Naive B cell (primary cell): ENCODE measurements at regions not wholly inside any gene's neighbourhood (a gene's known extent, or its start where the extent isn't known, plus 50 kb on each side); places are given as distances from the start of the nearest gene placed in this dataset.
A peak's percentile ranks its signal among the peaks of the same experiment; 100 is the strongest.
"Not testable (repeated sequence)": the region's sequence is repeated elsewhere in the genome, so short reads cannot be mapped to it uniquely, and the experiment has no call there.

ENCODE experiments used
- ATAC-seq, 2 donors: fragments of 150-1000 bp; cut with Tn5 transposase; 2 replicates each; pipeline ENCODE4 v1.10.0; 2021; ENCODE audit warnings: low read depth in 2 of 2, mild to moderate bottlenecking in 2 of 2, moderate library complexity in 2 of 2
- DNase-seq: peaks from one replicate; pipeline ENCODE4 v3.0.0; 2022
- H3K27ac Mint-ChIP-seq, 6 donors: one replicate each; pipeline ENCODE4 v1.8.0; 2020 to 2022; ENCODE audit warnings: mild to moderate bottlenecking in 6 of 6, mixed read lengths in 6 of 6, moderate library complexity in 5 of 6, inconsistent platforms in 2 of 6
- H3K27me3 Mint-ChIP-seq, 3 donors: one replicate each; pipeline ENCODE4 v1.8.0; 2021 to 2022; ENCODE audit warnings: mixed read lengths in 3 of 3, mild to moderate bottlenecking in 1 of 3
- H3K36me3 Mint-ChIP-seq, 2 donors: one replicate each; pipeline ENCODE4 v1.8.0; 2020 to 2022; ENCODE audit warnings: mixed read lengths in 2 of 2, inconsistent platforms in 1 of 2, mild to moderate bottlenecking in 1 of 2
- H3K4me1 Mint-ChIP-seq, 3 donors: one replicate each; pipeline ENCODE4 v1.8.0; 2020 to 2022; ENCODE audit warnings: mixed read lengths in 3 of 3, inconsistent platforms in 1 of 3, mild to moderate bottlenecking in 1 of 3, moderate library complexity in 1 of 3
- H3K4me3 Mint-ChIP-seq, 8 donors: one replicate each; pipeline ENCODE4 v1.8.0; 2020 to 2022; ENCODE audit warnings: mild to moderate bottlenecking in 8 of 8, mixed read lengths in 8 of 8, moderate library complexity in 8 of 8, inconsistent platforms in 2 of 8
- H3K9me3 Mint-ChIP-seq, 7 donors: one replicate each; pipeline ENCODE4 v1.8.0; 2020 to 2022; ENCODE audit warnings: mixed read lengths in 7 of 7, mild to moderate bottlenecking in 5 of 7, inconsistent platforms in 2 of 7, moderate library complexity in 1 of 7

GRCh38 chr20:29456987-29457693 lies 1800.3 kb upstream of the DEFB115 start:
- H3K4me3 Mint-ChIP-seq: not testable (repeated sequence)

GRCh38 chr20:29472606-29473005 lies 1784.9 kb upstream of the DEFB115 start:
- H3K27ac Mint-ChIP-seq: no peak overlapping the region
- no peaks in the 10 kb centered on the region for H3K4me1 Mint-ChIP-seq
- no peak overlapping the region for H3K4me3 Mint-ChIP-seq
- ATAC-seq: no peak
- DNase-seq: no peak
- H3K36me3 Mint-ChIP-seq: no peaks in the 10 kb centered on the region
- H3K27me3 Mint-ChIP-seq: no peaks in the 10 kb centered on the region
- peaks cover 0 to 20% (median 5%) of the 10 kb centered on the region in 7 donors for H3K9me3 Mint-ChIP-seq

More at GRCh38 chr20:29456987-29457693, 1800.3 kb upstream of the DEFB115 start:
- not testable (repeated sequence) for H3K27ac Mint-ChIP-seq, DNase-seq, H3K4me1 Mint-ChIP-seq, ATAC-seq, H3K36me3 Mint-ChIP-seq, H3K27me3 Mint-ChIP-seq
- peaks cover 0 to 20% (median 6%) of the 10 kb centered on the region in 7 donors for H3K9me3 Mint-ChIP-seq

GRCh38 chr20:29492840-29493239 lies 1764.6 kb upstream of the DEFB115 start:
- not testable (repeated sequence) for H3K9me3 Mint-ChIP-seq, ATAC-seq, DNase-seq, H3K27me3 Mint-ChIP-seq, H3K4me1 Mint-ChIP-seq, H3K36me3 Mint-ChIP-seq, H3K4me3 Mint-ChIP-seq
- H3K27ac Mint-ChIP-seq: peak overlapping the region in 1 of 6 donors; percentile 76

- H3K36me3 Mint-ChIP-seq, DNase-seq, H3K4me1 Mint-ChIP-seq, H3K27me3 Mint-ChIP-seq, ATAC-seq: not testable (repeated sequence)
- Mint-ChIP-seq H3K27ac (peak overlapping the region in 1 of 6 donors; percentile 73), H3K4me3 (peak overlapping the region in 2 of 8 donors; percentile 34 to 51), H3K9me3 (peaks cover 3 to 13% (median 6%) of the 10 kb centered on the region in 7 donors)
These were observed 1760.7 kb upstream of the DEFB115 start for GRCh38 chr20:29496767-29497166.

- Mint-ChIP-seq H3K27me3 (no peaks in the 10 kb centered on the region), H3K4me3 (peak overlapping the region in 2 of 8 donors; percentile 34 to 51), H3K4me1 (no peaks in the 10 kb centered on the region), H3K27ac (peak overlapping the region in 1 of 6 donors; percentile 73), H3K36me3 (no peaks in the 10 kb centered on the region), H3K9me3 (peaks cover 3 to 13% (median 6%) of the 10 kb centered on the region in 7 donors)
- ATAC-seq (no peak), DNase-seq (peak; percentile 38)
These were observed 1760.2 kb upstream of the DEFB115 start for GRCh38 chr20:29497261-29497671.

- H3K27me3 Mint-ChIP-seq, H3K4me3 Mint-ChIP-seq, H3K27ac Mint-ChIP-seq, H3K36me3 Mint-ChIP-seq, ATAC-seq, DNase-seq, H3K4me1 Mint-ChIP-seq: not testable (repeated sequence)
- peaks cover 3 to 13% (median 8%) of the 10 kb centered on the region in 7 donors for H3K9me3 Mint-ChIP-seq
These were observed 1759.8 kb upstream of the DEFB115 start for GRCh38 chr20:29497684-29498083.

GRCh38 chr20:29500738-29501137 lies 1756.7 kb upstream of the DEFB115 start:
- H3K27ac Mint-ChIP-seq, DNase-seq, H3K9me3 Mint-ChIP-seq, H3K27me3 Mint-ChIP-seq, H3K36me3 Mint-ChIP-seq, H3K4me3 Mint-ChIP-seq, H3K4me1 Mint-ChIP-seq, ATAC-seq: not testable (repeated sequence)

GRCh38 chr20:29514634-29515033 lies 1742.8 kb upstream of the DEFB115 start:
- H3K4me3 Mint-ChIP-seq, H3K27ac Mint-ChIP-seq, H3K27me3 Mint-ChIP-seq, H3K4me1 Mint-ChIP-seq, H3K36me3 Mint-ChIP-seq, ATAC-seq, DNase-seq: not testable (repeated sequence)
- H3K9me3 Mint-ChIP-seq: peaks cover 0 to 24% (median 14%) of the 10 kb centered on the region in 7 donors

GRCh38 chr20:29516847-29517246 lies 1740.6 kb upstream of the DEFB115 start:
- H3K36me3 Mint-ChIP-seq, H3K27ac Mint-ChIP-seq, H3K4me3 Mint-ChIP-seq, H3K27me3 Mint-ChIP-seq, H3K4me1 Mint-ChIP-seq, DNase-seq, ATAC-seq: not testable (repeated sequence)
- peaks cover 0 to 28% (median 12%) of the 10 kb centered on the region in 7 donors for H3K9me3 Mint-ChIP-seq

- H3K4me1 Mint-ChIP-seq, H3K4me3 Mint-ChIP-seq, H3K36me3 Mint-ChIP-seq, DNase-seq, H3K27me3 Mint-ChIP-seq, ATAC-seq, H3K27ac Mint-ChIP-seq: not testable (repeated sequence)
- peaks cover 0 to 18% (median 6%) of the 10 kb centered on the region in 7 donors for H3K9me3 Mint-ChIP-seq
These were observed 1737.7 kb upstream of the DEFB115 start for GRCh38 chr20:29519610-29520241.

- DNase-seq, H3K27me3 Mint-ChIP-seq, ATAC-seq, H3K9me3 Mint-ChIP-seq, H3K4me1 Mint-ChIP-seq, H3K36me3 Mint-ChIP-seq, H3K4me3 Mint-ChIP-seq, H3K27ac Mint-ChIP-seq: not testable (repeated sequence)
These were observed 1723.8 kb upstream of the DEFB115 start for GRCh38 chr20:29533566-29534177.

GRCh38 chr20:29566901-29567635 lies 1690.4 kb upstream of the DEFB115 start:
- not testable (repeated sequence) for DNase-seq, H3K36me3 Mint-ChIP-seq, H3K27ac Mint-ChIP-seq, H3K9me3 Mint-ChIP-seq, H3K4me3 Mint-ChIP-seq, ATAC-seq, H3K4me1 Mint-ChIP-seq, H3K27me3 Mint-ChIP-seq

- H3K27me3 Mint-ChIP-seq, H3K27ac Mint-ChIP-seq, H3K36me3 Mint-ChIP-seq, DNase-seq, ATAC-seq, H3K4me3 Mint-ChIP-seq, H3K9me3 Mint-ChIP-seq, H3K4me1 Mint-ChIP-seq: not testable (repeated sequence)
These were observed 1689.8 kb upstream of the DEFB115 start for GRCh38 chr20:29567671-29568070.
